ENCODE measurements at regions not wholly inside any gene's neighbourhood (a gene's known extent, or its start where the extent isn't known, plus 50 kb on each side); places are given as distances from the start of the nearest gene placed in this dataset.

DNA sequence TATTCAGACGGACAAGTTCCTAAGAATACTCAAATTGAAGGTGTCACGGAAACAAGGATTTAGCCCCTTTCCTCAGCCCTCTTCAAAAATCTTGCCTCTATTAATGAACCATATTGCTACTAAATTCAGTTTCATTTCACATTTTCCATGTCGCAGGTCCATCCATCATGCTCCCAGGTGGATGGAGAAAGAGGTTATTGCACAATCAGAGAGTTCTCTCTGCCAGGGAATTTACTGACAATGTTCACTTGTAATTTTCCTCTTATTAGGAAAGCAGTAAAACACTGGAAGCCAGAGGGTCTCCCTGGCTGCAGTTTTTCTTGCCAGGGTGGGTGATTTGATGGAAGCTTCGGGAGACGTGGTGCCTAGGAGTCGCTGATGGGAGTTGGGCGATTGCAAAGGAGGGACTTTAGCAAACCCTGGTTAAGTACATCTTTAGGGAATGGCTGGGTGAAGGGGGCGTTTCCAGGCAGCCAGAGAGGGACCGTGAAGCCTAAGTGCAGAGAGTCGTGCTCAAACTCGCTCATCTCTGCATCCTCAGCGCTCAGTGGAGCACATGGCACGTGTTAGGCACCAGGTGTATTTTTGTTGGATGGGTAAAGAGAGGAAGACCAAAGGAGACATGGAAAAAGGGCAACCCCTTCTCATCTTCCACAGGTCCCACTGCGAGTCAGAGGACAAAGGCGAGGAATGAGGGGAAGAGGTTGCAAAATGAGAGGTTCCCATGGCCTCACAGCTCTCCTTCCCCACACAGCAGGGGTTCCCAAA is 321.9 kb upstream of the CDH4 start:
- TF ChIP-seq, protein P1, sequence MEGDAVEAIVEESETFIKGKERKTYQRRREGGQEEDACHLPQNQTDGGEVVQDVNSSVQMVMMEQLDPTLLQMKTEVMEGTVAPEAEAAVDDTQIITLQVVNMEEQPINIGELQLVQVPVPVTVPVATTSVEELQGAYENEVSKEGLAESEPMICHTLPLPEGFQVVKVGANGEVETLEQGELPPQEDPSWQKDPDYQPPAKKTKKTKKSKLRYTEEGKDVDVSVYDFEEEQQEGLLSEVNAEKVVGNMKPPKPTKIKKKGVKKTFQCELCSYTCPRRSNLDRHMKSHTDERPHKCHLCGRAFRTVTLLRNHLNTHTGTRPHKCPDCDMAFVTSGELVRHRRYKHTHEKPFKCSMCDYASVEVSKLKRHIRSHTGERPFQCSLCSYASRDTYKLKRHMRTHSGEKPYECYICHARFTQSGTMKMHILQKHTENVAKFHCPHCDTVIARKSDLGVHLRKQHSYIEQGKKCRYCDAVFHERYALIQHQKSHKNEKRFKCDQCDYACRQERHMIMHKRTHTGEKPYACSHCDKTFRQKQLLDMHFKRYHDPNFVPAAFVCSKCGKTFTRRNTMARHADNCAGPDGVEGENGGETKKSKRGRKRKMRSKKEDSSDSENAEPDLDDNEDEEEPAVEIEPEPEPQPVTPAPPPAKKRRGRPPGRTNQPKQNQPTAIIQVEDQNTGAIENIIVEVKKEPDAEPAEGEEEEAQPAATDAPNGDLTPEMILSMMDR (conservative IDR thresholded peaks at IDR 0.05; ENCODE audit: low read length), result no peak
- TF ChIP-seq EZH2phosphoT487 (IDR thresholded peaks at IDR 0.05; ENCODE audit: borderline replicate concordance, low read depth, low read length), result no peak

Data from OCI-LY7 (cell line).